DND-41 (cell line): ENCODE measurements at regions not wholly inside any gene's neighbourhood (a gene's known extent, or its start where the extent isn't known, plus 50 kb on each side); places are given as distances from the start of the nearest gene placed in this dataset.

ENCODE experiments used
- CTCF ChIP-seq: IDR thresholded peaks from 2 replicates; pipeline ENCODE4 v1.5.1; 2012; ENCODE audit warnings: borderline replicate concordance, low read length, moderate library complexity, mild to moderate bottlenecking; ENCODE audit not compliant: poor library complexity, severe bottlenecking; ENCODE audit errors: extremely low read depth
- EZH2 ChIP-seq: IDR thresholded peaks from 3 replicates; pipeline ENCODE4 v1.6.1; 2012; ENCODE audit warnings: borderline replicate concordance, low read depth, mild to moderate bottlenecking, moderate library complexity, low read length, inconsistent platforms; ENCODE audit not compliant: severe bottlenecking

- no peak for TF ChIP-seq CTCF
- TF ChIP-seq EZH2 = no peak
Measured at GRCh38 chr3:72280876-72281275, 495.9 kb upstream of the PROK2 start.
